Liver (tissue), 8 donors: ENCODE measurements at regions not wholly inside any gene's neighbourhood (a gene's known extent, or its start where the extent isn't known, plus 50 kb on each side); places are given as distances from the start of the nearest gene placed in this dataset.

ENCODE experiments used
- DNase-seq: peaks from one replicate; pipeline ENCODE4 v3.0.0-alpha.2; 2017; ENCODE audit warnings: low spot score
- H3K27ac ChIP-seq, 2 donors: one replicate each; pipeline ENCODE4 v1.7.0; 2013; ENCODE audit warnings: inconsistent platforms in 2 of 2, low read length in 2 of 2, control low read depth in 1 of 2, low read depth in 1 of 2, mild to moderate bottlenecking in 1 of 2
- H3K27me3 ChIP-seq, 4 donors: one replicate each; pipeline versions ENCODE4 v1.6.1 to v1.7.0; 2013; ENCODE audit warnings: low read length in 3 of 4, inconsistent platforms in 1 of 4, mild to moderate bottlenecking in 1 of 4, moderate library complexity in 1 of 4; ENCODE audit not compliant: control insufficient read depth in 4 of 4, insufficient read depth in 4 of 4
- H3K36me3 ChIP-seq, 4 donors: one replicate each; pipeline versions ENCODE4 v1.6.1 to v1.7.0; 2013; ENCODE audit warnings: low read length in 3 of 4, mild to moderate bottlenecking in 3 of 4, low read depth in 1 of 4, moderate library complexity in 1 of 4; ENCODE audit not compliant: control insufficient read depth in 4 of 4, insufficient read depth in 3 of 4
- H3K4me1 ChIP-seq, 4 donors: one replicate each; pipeline versions ENCODE4 v1.6.1 to v1.7.0; 2013; ENCODE audit warnings: low read length in 3 of 4, mild to moderate bottlenecking in 3 of 4, moderate library complexity in 1 of 4; ENCODE audit not compliant: control insufficient read depth in 4 of 4, insufficient read depth in 4 of 4
- H3K4me3 ChIP-seq, 3 donors: one replicate each; pipeline versions ENCODE4 v1.6.1 to v1.7.0; 2013; ENCODE audit warnings: low read length in 3 of 3, control low read depth in 1 of 3, low read depth in 1 of 3, mild to moderate bottlenecking in 1 of 3
- H3K9ac ChIP-seq, 2 donors: one replicate each; pipeline ENCODE4 v1.7.0; 2013; ENCODE audit warnings: low read length in 2 of 2, mild to moderate bottlenecking in 2 of 2, moderate library complexity in 2 of 2, control low read depth in 1 of 2, low read depth in 1 of 2
- H3K9me3 ChIP-seq, 4 donors: one replicate each; pipeline versions ENCODE4 v1.6.1 to v1.7.0; 2013; ENCODE audit warnings: low read length in 3 of 4; ENCODE audit not compliant: control insufficient read depth in 4 of 4
- EGR1 ChIP-seq, 2 donors: IDR thresholded peaks; 2 replicates each; pipeline ENCODE4 v1.6.1; 2016 to 2018; ENCODE audit warnings: antibody characterized with exemption in 2 of 2, low read depth in 2 of 2
- FOXA1 ChIP-seq: IDR thresholded peaks from 2 replicates; pipeline ENCODE4 v1.6.1; 2016; ENCODE audit warnings: antibody characterized with exemption
- FOXA2 ChIP-seq: IDR thresholded peaks from 2 replicates; pipeline ENCODE4 v1.6.1; 2016; ENCODE audit warnings: antibody characterized with exemption
- GABPA ChIP-seq, 2 donors: IDR thresholded peaks in 1 of 2; conservative IDR thresholded peaks in 1 of 2; 2 replicates each; pipeline ENCODE4 v1.6.1; 2016; ENCODE audit warnings: antibody characterized with exemption in 2 of 2, mild to moderate bottlenecking in 1 of 2, moderate library complexity in 1 of 2
- HNF4A ChIP-seq, 2 donors: conservative IDR thresholded peaks; 2 replicates each; pipeline ENCODE4 v1.6.1; 2016; ENCODE audit warnings: antibody characterized with exemption in 2 of 2, mild to moderate bottlenecking in 2 of 2
- HNF4G ChIP-seq: IDR thresholded peaks from 2 replicates; pipeline ENCODE4 v1.6.1; 2016; ENCODE audit warnings: antibody characterized with exemption
- JUND ChIP-seq, 2 donors: IDR thresholded peaks; 2 replicates each; pipeline ENCODE4 v1.6.1; 2016; ENCODE audit warnings: antibody characterized with exemption in 2 of 2
- NR2F2 ChIP-seq: IDR thresholded peaks from 2 replicates; pipeline ENCODE4 v1.6.1; 2016; ENCODE audit warnings: antibody characterized with exemption
- RXRA ChIP-seq, 2 donors: IDR thresholded peaks; 2 replicates each; pipeline ENCODE4 v1.6.1; 2017 to 2018; ENCODE audit warnings: antibody characterized with exemption in 2 of 2, mild to moderate bottlenecking in 1 of 2
- ZBTB33 ChIP-seq: IDR thresholded peaks from 2 replicates; pipeline ENCODE4 v1.6.1; 2016; ENCODE audit warnings: antibody characterized with exemption
- WGBS: extraction: QIAGEN DNeasy Blood & Tissue Kit; methylation state at CpG from one replicate; pipeline ENCODE4 v1.1.7; 2013; 5-methylcytosine and 5-hydroxymethylcytosine counted together
- TF ChIP-seq, protein P1 (sequence below): IDR thresholded peaks from 2 replicates; pipeline ENCODE4 v1.6.1; 2016; ENCODE audit warnings: antibody characterized with exemption
- TF ChIP-seq, protein P2 (sequence below): IDR thresholded peaks from 2 replicates; pipeline ENCODE4 v1.6.1; 2016; ENCODE audit warnings: antibody characterized with exemption, mild to moderate bottlenecking
- TF ChIP-seq, protein P3 (sequence below): fragments of 150-350 bp; IDR thresholded peaks from 2 replicates; pipeline ENCODE4 v1.5.1; 2017; ENCODE audit warnings: improper control_type of control experiment, low read depth, low read length; ENCODE audit not compliant: missing input control
- TF ChIP-seq, protein P4 (sequence below): IDR thresholded peaks from 2 replicates; pipeline ENCODE4 v1.6.1; 2016; ENCODE audit warnings: antibody characterized with exemption
- donor health status: healthy.
- donor health status: healthy.
- donor health status: healthy.
- donor health status: healthy.
- donor health status: healthy.

GRCh38 chr3:164522073-164522763 is 556.1 kb downstream of the SI start:
- no peaks in the 10 kb centered on the region for H3K36me3 ChIP-seq
- no peak overlapping the region for H3K9ac ChIP-seq
- H3K4me1 ChIP-seq: peaks cover 0 to 8% (median 6%) of the 10 kb centered on the region in 4 donors
- H3K27me3 ChIP-seq: no peaks in the 10 kb centered on the region
- H3K4me3 ChIP-seq: no peak overlapping the region
- H3K27ac ChIP-seq: no peak overlapping the region
- H3K9me3 ChIP-seq: no peaks in the 10 kb centered on the region
- no peak for DNase-seq
- TF ChIP-seq GABPA (IDR thresholded peaks at IDR 0.05 in 1 of 2, conservative IDR thresholded peaks at IDR 0.05 in 1 of 2) (no peak), HNF4A (conservative IDR thresholded peaks at IDR 0.05) (no peak)
- TF ChIP-seq, protein P1, sequence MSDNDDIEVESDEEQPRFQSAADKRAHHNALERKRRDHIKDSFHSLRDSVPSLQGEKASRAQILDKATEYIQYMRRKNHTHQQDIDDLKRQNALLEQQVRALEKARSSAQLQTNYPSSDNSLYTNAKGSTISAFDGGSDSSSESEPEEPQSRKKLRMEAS: no peak
- WGBS: 95% methylated on average over 6 of the region's 6 CpGs

DNA sequence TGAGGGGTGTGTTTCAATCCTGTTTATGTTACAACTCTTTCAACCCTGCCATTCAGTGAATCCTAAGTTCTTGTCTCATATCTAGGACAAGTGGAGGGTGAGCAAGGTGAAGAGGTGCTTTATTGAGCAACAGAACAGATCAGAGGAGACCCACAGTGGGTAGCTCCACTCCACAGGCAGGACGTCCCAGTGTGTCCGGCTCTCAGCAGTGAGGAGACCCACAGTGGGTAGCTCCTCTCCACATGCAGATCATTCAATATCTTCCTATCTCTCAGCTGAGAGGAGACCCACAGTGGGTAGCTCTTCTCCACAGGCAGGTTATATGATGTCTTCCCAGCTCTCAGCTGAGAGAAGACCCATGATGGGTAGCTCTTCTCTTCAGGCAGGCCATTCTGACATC is 556.7 kb downstream of the SI start:
- no peaks in the 10 kb centered on the region for H3K9me3 ChIP-seq
- TF ChIP-seq EGR1 (IDR thresholded peaks at IDR 0.05; ENCODE audit: low read depth in 2 of 2) (no peak), GABPA (IDR thresholded peaks at IDR 0.05 in 1 of 2, conservative IDR thresholded peaks at IDR 0.05 in 1 of 2) (no peak), FOXA1 (no peak), ZBTB33 (no peak), RXRA (IDR thresholded peaks at IDR 0.05) (no peak), NR2F2 (no peak), HNF4G (no peak), FOXA2 (no peak), JUND (IDR thresholded peaks at IDR 0.05) (no peak)
- TF ChIP-seq, protein P1: no peak
- TF ChIP-seq, protein P2, sequence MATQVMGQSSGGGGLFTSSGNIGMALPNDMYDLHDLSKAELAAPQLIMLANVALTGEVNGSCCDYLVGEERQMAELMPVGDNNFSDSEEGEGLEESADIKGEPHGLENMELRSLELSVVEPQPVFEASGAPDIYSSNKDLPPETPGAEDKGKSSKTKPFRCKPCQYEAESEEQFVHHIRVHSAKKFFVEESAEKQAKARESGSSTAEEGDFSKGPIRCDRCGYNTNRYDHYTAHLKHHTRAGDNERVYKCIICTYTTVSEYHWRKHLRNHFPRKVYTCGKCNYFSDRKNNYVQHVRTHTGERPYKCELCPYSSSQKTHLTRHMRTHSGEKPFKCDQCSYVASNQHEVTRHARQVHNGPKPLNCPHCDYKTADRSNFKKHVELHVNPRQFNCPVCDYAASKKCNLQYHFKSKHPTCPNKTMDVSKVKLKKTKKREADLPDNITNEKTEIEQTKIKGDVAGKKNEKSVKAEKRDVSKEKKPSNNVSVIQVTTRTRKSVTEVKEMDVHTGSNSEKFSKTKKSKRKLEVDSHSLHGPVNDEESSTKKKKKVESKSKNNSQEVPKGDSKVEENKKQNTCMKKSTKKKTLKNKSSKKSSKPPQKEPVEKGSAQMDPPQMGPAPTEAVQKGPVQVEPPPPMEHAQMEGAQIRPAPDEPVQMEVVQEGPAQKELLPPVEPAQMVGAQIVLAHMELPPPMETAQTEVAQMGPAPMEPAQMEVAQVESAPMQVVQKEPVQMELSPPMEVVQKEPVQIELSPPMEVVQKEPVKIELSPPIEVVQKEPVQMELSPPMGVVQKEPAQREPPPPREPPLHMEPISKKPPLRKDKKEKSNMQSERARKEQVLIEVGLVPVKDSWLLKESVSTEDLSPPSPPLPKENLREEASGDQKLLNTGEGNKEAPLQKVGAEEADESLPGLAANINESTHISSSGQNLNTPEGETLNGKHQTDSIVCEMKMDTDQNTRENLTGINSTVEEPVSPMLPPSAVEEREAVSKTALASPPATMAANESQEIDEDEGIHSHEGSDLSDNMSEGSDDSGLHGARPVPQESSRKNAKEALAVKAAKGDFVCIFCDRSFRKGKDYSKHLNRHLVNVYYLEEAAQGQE: no peak
- TF ChIP-seq, protein P3, sequence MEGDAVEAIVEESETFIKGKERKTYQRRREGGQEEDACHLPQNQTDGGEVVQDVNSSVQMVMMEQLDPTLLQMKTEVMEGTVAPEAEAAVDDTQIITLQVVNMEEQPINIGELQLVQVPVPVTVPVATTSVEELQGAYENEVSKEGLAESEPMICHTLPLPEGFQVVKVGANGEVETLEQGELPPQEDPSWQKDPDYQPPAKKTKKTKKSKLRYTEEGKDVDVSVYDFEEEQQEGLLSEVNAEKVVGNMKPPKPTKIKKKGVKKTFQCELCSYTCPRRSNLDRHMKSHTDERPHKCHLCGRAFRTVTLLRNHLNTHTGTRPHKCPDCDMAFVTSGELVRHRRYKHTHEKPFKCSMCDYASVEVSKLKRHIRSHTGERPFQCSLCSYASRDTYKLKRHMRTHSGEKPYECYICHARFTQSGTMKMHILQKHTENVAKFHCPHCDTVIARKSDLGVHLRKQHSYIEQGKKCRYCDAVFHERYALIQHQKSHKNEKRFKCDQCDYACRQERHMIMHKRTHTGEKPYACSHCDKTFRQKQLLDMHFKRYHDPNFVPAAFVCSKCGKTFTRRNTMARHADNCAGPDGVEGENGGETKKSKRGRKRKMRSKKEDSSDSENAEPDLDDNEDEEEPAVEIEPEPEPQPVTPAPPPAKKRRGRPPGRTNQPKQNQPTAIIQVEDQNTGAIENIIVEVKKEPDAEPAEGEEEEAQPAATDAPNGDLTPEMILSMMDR: no peak
- TF ChIP-seq, protein P4, sequence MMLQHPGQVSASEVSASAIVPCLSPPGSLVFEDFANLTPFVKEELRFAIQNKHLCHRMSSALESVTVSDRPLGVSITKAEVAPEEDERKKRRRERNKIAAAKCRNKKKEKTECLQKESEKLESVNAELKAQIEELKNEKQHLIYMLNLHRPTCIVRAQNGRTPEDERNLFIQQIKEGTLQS: no peak
- 67% methylated on average over 2 of the region's 2 CpGs for WGBS

More for the DNA sequence above, 556.7 kb downstream of the SI start:
- peaks cover 0 to 8% (median 6%) of the 10 kb centered on the region in 4 donors for H3K4me1 ChIP-seq
- H3K9ac ChIP-seq: no peak overlapping the region
- H3K27ac ChIP-seq: no peak overlapping the region
- H3K4me3 ChIP-seq: no peak overlapping the region
- no peaks in the 10 kb centered on the region for H3K36me3 ChIP-seq
- H3K27me3 ChIP-seq: no peaks in the 10 kb centered on the region
- no peak for DNase-seq
